Caki2 (cell line): ENCODE measurements at regions not wholly inside any gene's neighbourhood (a gene's known extent, or its start where the extent isn't known, plus 50 kb on each side); places are given as distances from the start of the nearest gene placed in this dataset.

Experiments used
- DNase-seq: peaks from one replicate; pipeline ENCODE4 v3.0.0-alpha.2; 2015; ENCODE audit warnings: low read depth
- in situ Hi-C: cut with HindIII; loops from 2 replicates; pipeline ENCODE4 v1.10.0; 2016; ENCODE audit warnings: low sequenced_read_pairs, low pct_unique_long_range_greater_than_20kb, mixed read lengths

- no peak for DNase-seq
- in situ Hi-C loops = no loop called here
Observed at GRCh38 chr1:157893686-157894085, 52.1 kb upstream of the CD5L start.

DNA sequence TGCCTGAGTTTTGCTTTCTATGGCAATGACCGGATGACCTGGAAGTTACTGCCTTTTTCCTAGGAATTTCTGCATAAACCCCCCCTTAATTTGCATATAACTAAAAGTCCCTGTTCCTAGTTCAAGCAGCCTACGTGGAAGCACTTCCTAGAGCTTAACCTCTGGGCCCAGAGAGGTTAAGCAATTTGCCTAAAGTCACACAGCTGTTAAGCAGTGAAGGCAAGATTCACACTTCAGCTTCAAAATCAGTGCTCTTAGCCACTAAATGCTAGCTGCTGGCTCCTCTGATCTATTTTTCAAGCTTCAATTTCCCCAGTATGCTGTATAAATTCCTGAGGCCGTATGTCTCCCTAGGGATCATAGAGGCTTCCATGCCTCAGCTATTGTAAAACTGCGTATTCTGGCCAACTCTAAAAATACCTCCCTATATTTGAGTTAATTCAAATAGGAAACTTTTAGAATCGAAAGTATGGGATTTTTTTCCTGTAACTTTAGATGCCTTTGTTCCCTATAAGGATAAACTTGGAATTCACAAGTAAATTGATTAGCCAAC lies 53.1 kb upstream of the CD5L start:
- in situ Hi-C loops = no loop called here
- no peak for DNase-seq

- no peak for DNase-seq
- in situ Hi-C loops = no loop called here
Observed at GRCh38 chr1:157910270-157910669, 68.7 kb upstream of the CD5L start.

DNA sequence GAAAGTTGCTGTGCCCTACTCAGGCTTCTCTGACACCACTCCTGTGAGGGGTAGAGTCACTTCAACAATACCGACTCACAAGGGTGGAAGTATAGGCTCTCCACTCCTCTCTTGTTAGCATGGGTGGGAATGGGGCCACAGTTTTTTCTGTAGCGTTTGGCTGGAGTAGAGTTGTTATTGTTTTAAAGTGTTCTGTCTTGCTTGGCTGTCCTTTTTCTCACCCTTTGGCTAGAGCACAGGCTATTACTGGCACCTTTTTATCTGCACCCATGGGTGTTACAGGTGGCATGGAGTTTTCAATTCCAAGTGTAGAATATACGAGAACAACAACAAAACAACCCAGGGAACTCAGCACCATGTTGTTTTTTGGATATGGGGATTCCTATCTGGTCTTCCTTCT lies 74.3 kb upstream of the CD5L start:
- no peak for DNase-seq
- in situ Hi-C loops = no loop called here

- no peak for DNase-seq
- in situ Hi-C loops = no loop called here
Observed at GRCh38 chr1:157916887-157917570, 75.4 kb upstream of the CD5L start.

DNA sequence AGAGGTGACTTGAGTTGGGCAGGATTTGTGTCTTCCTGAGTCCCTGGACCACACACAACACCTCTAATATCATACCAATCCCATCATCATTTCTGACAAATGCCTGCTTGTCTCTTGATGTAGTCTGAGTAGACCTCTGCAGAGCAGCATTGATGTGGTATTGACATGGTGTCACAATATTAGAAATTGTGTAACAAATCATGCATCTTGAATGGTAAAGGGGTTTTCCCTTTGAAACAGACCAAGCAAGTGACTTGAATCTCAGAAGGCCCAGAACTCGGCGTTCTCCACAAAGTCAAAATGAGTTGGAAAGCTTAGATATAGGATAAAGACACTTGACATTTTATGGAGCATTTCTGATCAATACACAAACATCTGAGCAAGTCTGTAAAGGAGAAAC lies 72.7 kb upstream of the KIRREL1 start:
- in situ Hi-C loops = no loop called here
- no peak for DNase-seq

DNA sequence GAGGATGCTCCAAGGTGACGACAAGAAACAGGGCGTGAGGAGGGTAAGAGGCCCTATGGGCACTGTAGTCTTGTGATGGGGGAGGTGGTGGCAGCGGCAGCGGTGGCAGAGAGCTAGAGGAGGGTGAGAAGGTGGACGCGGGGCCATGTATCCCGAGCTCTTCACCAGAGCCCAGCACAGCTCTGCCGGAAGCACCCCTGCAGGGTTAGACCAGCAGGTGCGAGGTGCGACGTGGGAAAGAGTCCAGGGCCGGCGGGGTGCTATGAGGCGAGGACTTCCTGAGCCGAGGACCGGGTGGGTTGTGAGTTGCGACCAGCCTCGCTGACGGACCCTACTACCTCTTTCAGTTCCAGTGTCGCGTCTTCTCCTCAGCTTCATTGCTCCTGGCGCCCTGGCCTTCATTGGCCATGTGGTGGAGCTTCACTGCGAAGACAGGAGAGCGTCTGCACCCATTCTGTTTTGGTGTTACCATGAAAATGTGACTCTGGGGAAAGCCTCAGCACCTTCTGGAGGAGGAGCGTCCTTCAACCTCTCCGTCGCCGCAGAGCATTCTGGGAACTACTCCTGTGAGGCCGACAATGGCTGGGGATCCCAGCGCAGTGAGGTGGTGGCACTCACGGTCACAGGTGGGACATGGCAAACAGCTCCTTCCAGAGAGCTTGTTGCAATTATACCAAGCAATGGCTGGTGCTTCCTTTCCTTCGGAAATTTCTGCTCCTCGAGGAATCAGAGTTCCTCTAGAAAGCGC lies 67.9 kb upstream of the KIRREL1 start:
- in situ Hi-C loops = no loop called here
- no peak for DNase-seq

- peak; percentile 9 for DNase-seq
- in situ Hi-C loops = no loop called here
Observed at GRCh38 chr1:157932069-157932468, 61.4 kb upstream of the KIRREL1 start.

- no peak for DNase-seq
- in situ Hi-C loops = no loop called here
Observed at GRCh38 chr1:157937744-157938143, 55.7 kb upstream of the KIRREL1 start.

DNA sequence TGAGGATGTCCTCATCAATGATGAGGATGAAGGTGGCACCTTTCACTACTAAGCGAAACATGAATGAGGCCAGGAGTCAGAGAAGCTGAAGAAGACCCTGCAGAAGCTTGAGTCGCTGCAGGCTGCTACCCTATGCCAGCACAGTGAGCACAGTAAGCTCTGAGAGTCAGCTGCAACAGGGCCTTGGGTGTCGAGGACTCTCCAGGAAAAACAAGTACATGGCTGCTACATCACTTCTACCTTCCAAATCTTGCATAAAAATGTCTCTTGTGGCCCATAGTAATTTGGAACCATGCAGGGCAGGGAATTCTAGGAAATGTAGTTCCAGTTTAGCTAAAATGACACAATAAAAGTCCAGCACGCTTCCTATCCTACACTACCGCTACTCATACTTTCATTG lies 51.5 kb upstream of the KIRREL1 start:
- in situ Hi-C loops = no loop called here
- DNase-seq = no peak
